ENCODE measurements at regions not wholly inside any gene's neighbourhood (a gene's known extent, or its start where the extent isn't known, plus 50 kb on each side); places are given as distances from the start of the nearest gene placed in this dataset.
"Not testable (repeated sequence)": the region's sequence is repeated elsewhere in the genome, so short reads cannot be mapped to it uniquely, and the experiment has no call there.

GRCh38 chr6:37570482-37571133 lies 70.9 kb upstream of the CCDC167 start:
- ATAC-seq (ENCODE audit: low FRiP score) (no peak), DNase-seq (ENCODE audit: low spot score) (no peak)
- no peak for TF ChIP-seq CTCF (IDR thresholded peaks at IDR 0.05)

- TF ChIP-seq CTCF (IDR thresholded peaks at IDR 0.05) = no peak
- DNase-seq (ENCODE audit: low spot score) (no peak), ATAC-seq (ENCODE audit: low FRiP score) (no peak)
These were observed 70.2 kb upstream of the CCDC167 start for GRCh38 chr6:37569743-37570481.

- no peak for TF ChIP-seq CTCF (IDR thresholded peaks at IDR 0.05)
- ATAC-seq (ENCODE audit: low FRiP score) (no peak), DNase-seq (ENCODE audit: low spot score) (no peak)
These were observed 69.6 kb upstream of the CCDC167 start for GRCh38 chr6:37569317-37569716.

- TF ChIP-seq CTCF (IDR thresholded peaks at IDR 0.05) = no peak
- ATAC-seq (ENCODE audit: low FRiP score) = no peak
- no peak for DNase-seq (ENCODE audit: low spot score)
These were observed 67.3 kb upstream of the CCDC167 start for GRCh38 chr6:37566950-37567349.

- no peak for DNase-seq (ENCODE audit: low spot score)
- ATAC-seq (ENCODE audit: low FRiP score) = peak; percentile 62
- TF ChIP-seq CTCF (IDR thresholded peaks at IDR 0.05) = peak in 1 of 3 donors; percentile 17
These were observed 66.6 kb upstream of the CCDC167 start for GRCh38 chr6:37566111-37566949.

- ATAC-seq (ENCODE audit: low FRiP score) (no peak), DNase-seq (ENCODE audit: low spot score) (no peak)
- no peak for TF ChIP-seq CTCF (IDR thresholded peaks at IDR 0.05)
These were observed 65.8 kb upstream of the CCDC167 start for GRCh38 chr6:37565267-37566110.

- DNase-seq (ENCODE audit: low spot score); ATAC-seq (ENCODE audit: low FRiP score): not testable (repeated sequence)
These were observed 63.2 kb upstream of the CCDC167 start for GRCh38 chr6:37562926-37563288.
